IMR-90 (cell line): ENCODE measurements at regions not wholly inside any gene's neighbourhood (a gene's known extent, or its start where the extent isn't known, plus 50 kb on each side); places are given as distances from the start of the nearest gene placed in this dataset.

ENCODE experiments used
- ATAC-seq: fragments of 200-7000 bp; cut with Tn5 transposase; 2 replicates; pipeline ENCODE4 v1.9.1; 2020; ENCODE audit warnings: low read depth, mild to moderate bottlenecking, moderate library complexity
- BruUV-seq: library from RNA; stranded (reverse); fragments of 400-500 nt; replicated peaks from 2 replicates; lab custom pipeline; 2021; lab: Mats Ljungman, UMichigan
- CTCF ChIA-PET: fragments of 300-600 bp; formaldehyde crosslinking; extraction: SDS; loops from one replicate; lab custom pipeline; 2021; ENCODE audit warnings: antibody characterized with exemption; lab: Yijun Ruan, JAX
- POLR2A ChIA-PET: fragments of 300-600 bp; sonication (Branson Sonifier 250); formaldehyde crosslinking; loops from one replicate; lab custom pipeline; 2022; ENCODE audit warnings: antibody characterized with exemption; ENCODE audit not compliant: unreplicated experiment; lab: Charles Lee
- DNase-seq: peaks from one replicate; pipeline ENCODE4 v3.0.0; 2013
- H2AFZ ChIP-seq: replicated peaks from 2 replicates; pipeline ENCODE3; 2013; ENCODE audit warnings: low read length, mild to moderate bottlenecking; ENCODE audit not compliant: poor library complexity
- H2AK5ac ChIP-seq: 2 replicates; pipeline ENCODE4 v1.6.1; 2013; ENCODE audit warnings: low read depth, low read length, inconsistent platforms
- H2AK9ac ChIP-seq: replicated peaks from 2 replicates; pipeline ENCODE3; 2013; ENCODE audit warnings: mild to moderate bottlenecking, low read depth, low read length, moderate library complexity; ENCODE audit not compliant: poor library complexity
- H2BK120ac ChIP-seq: 2 replicates; pipeline ENCODE4 v1.6.1; 2013; ENCODE audit warnings: low read depth, low read length, inconsistent platforms
- H2BK15ac ChIP-seq: 3 replicates; pipeline ENCODE4 v1.6.1; 2013; ENCODE audit warnings: low read depth, low read length, inconsistent platforms
- H2BK20ac ChIP-seq: 2 replicates; pipeline ENCODE4 v1.6.1; 2013; ENCODE audit warnings: low read depth, mild to moderate bottlenecking, inconsistent platforms, low read length, moderate library complexity
- H2BK5ac ChIP-seq: 2 replicates; pipeline ENCODE4 v1.6.1; 2013; ENCODE audit warnings: mild to moderate bottlenecking, low read depth, low read length, inconsistent platforms; ENCODE audit not compliant: poor library complexity, severe bottlenecking
- H3K14ac ChIP-seq: replicated peaks from 2 replicates; pipeline ENCODE4 v1.6.1; 2013; ENCODE audit warnings: low read depth, low read length, inconsistent platforms
- H3K18ac ChIP-seq: 2 replicates; pipeline ENCODE4 v1.6.1; 2013; ENCODE audit warnings: low read depth, low read length, control low read depth
- H3K23ac ChIP-seq: 2 replicates; pipeline ENCODE4 v1.6.1; 2013; ENCODE audit warnings: low read depth, low read length, inconsistent platforms
- H3K27ac ChIP-seq: 2 replicates; pipeline ENCODE4 v1.5.1; 2013; ENCODE audit warnings: mild to moderate bottlenecking, control low read depth, low read length; ENCODE audit not compliant: insufficient read depth
- H3K27me3 ChIP-seq: 2 replicates; pipeline ENCODE4 v1.6.1; 2013; ENCODE audit warnings: low read length; ENCODE audit not compliant: control insufficient read depth, insufficient read depth
- H3K36me3 ChIP-seq: 2 replicates; pipeline ENCODE4 v1.6.1; 2013; ENCODE audit warnings: low read length, mixed read lengths; ENCODE audit not compliant: control insufficient read depth, insufficient read depth
- H3K4ac ChIP-seq: 2 replicates; pipeline ENCODE4 v1.6.1; 2013; ENCODE audit warnings: low read depth, low read length, inconsistent platforms
- H3K4me1 ChIP-seq: 2 replicates; pipeline ENCODE4 v1.6.1; 2013; ENCODE audit warnings: low read length, mixed read lengths; ENCODE audit not compliant: control insufficient read depth, insufficient read depth
- H3K4me2 ChIP-seq: 2 replicates; pipeline ENCODE4 v1.6.1; 2013; ENCODE audit warnings: low read depth, mild to moderate bottlenecking, control low read depth, low read length, moderate library complexity
- H3K4me3 ChIP-seq: 2 replicates; pipeline ENCODE4 v1.5.1; 2013; ENCODE audit warnings: low read depth, mild to moderate bottlenecking, control low read depth, low read length, moderate library complexity; ENCODE audit not compliant: insufficient read depth
- H3K56ac ChIP-seq: 2 replicates; pipeline ENCODE4 v1.6.1; 2013; ENCODE audit warnings: low read length, inconsistent platforms; ENCODE audit not compliant: insufficient read depth; ENCODE audit errors: extremely low read depth
- H3K79me1 ChIP-seq, 2 experiments: 2 replicates each; pipeline ENCODE4 v1.6.1; 2013; ENCODE audit warnings: low read length in 2 of 2, inconsistent platforms in 1 of 2, low read depth in 1 of 2
- H3K9ac ChIP-seq: 2 replicates; pipeline ENCODE4 v1.6.1; 2013; ENCODE audit warnings: low read depth, low read length, control low read depth
- H3K9me1 ChIP-seq: 2 replicates; pipeline ENCODE4 v1.6.1; 2013; ENCODE audit warnings: low read length, inconsistent platforms; ENCODE audit not compliant: insufficient read depth
- H3K9me3 ChIP-seq: 2 replicates; pipeline ENCODE4 v1.6.1; 2013; ENCODE audit warnings: low read length; ENCODE audit not compliant: control insufficient read depth, insufficient read depth
- H4K20me1 ChIP-seq: 2 replicates; pipeline ENCODE4 v1.6.1; 2013; ENCODE audit warnings: low read length, inconsistent platforms; ENCODE audit not compliant: insufficient read depth
- H4K5ac ChIP-seq: 2 replicates; pipeline ENCODE4 v1.6.1; 2013; ENCODE audit warnings: mild to moderate bottlenecking, low read depth, low read length, control low read depth
- H4K8ac ChIP-seq, 2 experiments: 2 replicates each; pipeline ENCODE4 v1.6.1; 2013; ENCODE audit warnings: low read depth in 2 of 2, low read length in 2 of 2, control low read depth in 1 of 2, inconsistent platforms in 1 of 2
- H4K91ac ChIP-seq: 2 replicates; pipeline ENCODE4 v1.6.1; 2013; ENCODE audit warnings: low read depth, low read length, inconsistent platforms; ENCODE audit not compliant: insufficient read depth
- BHLHE40 ChIP-seq: fragments of 150-350 bp; IDR thresholded peaks from 2 replicates; pipeline ENCODE4 v1.6.1; 2016; ENCODE audit warnings: mild to moderate bottlenecking, low read depth, low read length
- CEBPB ChIP-seq: IDR thresholded peaks from 2 replicates; pipeline ENCODE4 v1.6.1; 2012; ENCODE audit warnings: low read depth, low read length, improper control_type of control experiment
- CHD1 ChIP-seq: IDR thresholded peaks from 2 replicates; pipeline ENCODE4 v1.6.1; 2012; ENCODE audit warnings: low read depth, low read length, improper control_type of control experiment
- ELK1 ChIP-seq: fragments of 150-350 bp; IDR thresholded peaks from 2 replicates; pipeline ENCODE4 v1.6.1; 2016; ENCODE audit warnings: low read depth, mild to moderate bottlenecking, low read length, moderate library complexity, borderline replicate concordance
- FOS ChIP-seq: fragments of 150-350 bp; IDR thresholded peaks from 2 replicates; pipeline ENCODE4 v1.6.1; 2016; ENCODE audit warnings: low read depth, low read length
- MAFK ChIP-seq: IDR thresholded peaks from 2 replicates; pipeline ENCODE4 v1.6.1; 2012; ENCODE audit warnings: low read depth, low read length, improper control_type of control experiment
- POLR2A ChIP-seq: IDR thresholded peaks from 2 replicates; pipeline ENCODE4 v1.6.1; 2012; ENCODE audit warnings: mild to moderate bottlenecking, low read depth, low read length
- RAD21 ChIP-seq: IDR thresholded peaks from 2 replicates; pipeline ENCODE4 v1.6.1; 2012; ENCODE audit warnings: low read length, improper control_type of control experiment
- RFX5 ChIP-seq: IDR thresholded peaks from 2 replicates; pipeline ENCODE4 v1.8.0; 2012; ENCODE audit warnings: low read depth, mild to moderate bottlenecking, low read length, moderate library complexity
- SMC3 ChIP-seq: fragments of 150-350 bp; IDR thresholded peaks from 2 replicates; pipeline ENCODE4 v1.6.1; 2016; ENCODE audit warnings: low read depth, mild to moderate bottlenecking, antibody characterized with exemption, low read length, moderate library complexity
- WGBS, 2 experiments: methylation state at CpG; one replicate each; pipeline versions ENCODE4 v1.1.5 to v1.1.7; 2013; ENCODE audit warnings: missing lambda C conversion rate in 2 of 2; ENCODE audit not compliant: insufficient read length in 1 of 2; ENCODE audit errors: extremely low coverage in 2 of 2; 5-methylcytosine and 5-hydroxymethylcytosine counted together
- dilution Hi-C: fragments of 300-500 bp; cut with HindIII; formaldehyde crosslinking; loops from one replicate; pipeline ENCODE4 v1.14.3; 2018; ENCODE audit warnings: low sequenced_read_pairs; ENCODE audit not compliant: unreplicated experiment
- in situ Hi-C: fragments of 300-500 bp; cut with MboI; formaldehyde crosslinking; loops from 3 replicates; pipeline ENCODE4 v1.14.3; 2019; ENCODE audit warnings: low sequenced_read_pairs, inconsistent platforms, mixed read lengths
- intact Hi-C: fragments of 100-400 bp; cut with micrococcal nuclease; formaldehyde crosslinking; loops from 2 replicates; pipeline ENCODE4 v1.10.0; 2022

DNA sequence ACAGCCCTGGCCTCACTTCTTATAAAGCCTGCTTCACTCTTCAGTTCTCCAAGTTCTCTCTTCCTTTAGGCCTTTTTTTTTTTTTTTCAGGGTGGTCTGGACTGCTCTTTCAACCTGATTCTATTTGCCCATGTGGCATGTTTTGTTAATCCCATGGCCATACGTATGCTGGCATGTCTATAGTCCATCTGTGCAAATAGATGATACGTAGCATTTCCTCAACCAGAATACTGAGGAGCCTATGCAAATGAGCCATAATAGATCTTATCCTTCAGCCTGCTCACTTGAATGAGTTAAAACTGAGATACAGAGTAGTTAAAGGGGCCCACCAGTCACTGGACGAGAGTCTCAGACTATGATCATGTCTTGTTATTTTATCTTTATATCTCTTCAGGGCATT is 265.2 kb upstream of the CXCR4 start:
- Histone ChIP-seq H4K5ac (no peak overlapping the region), H2AK9ac (no peak overlapping the region), H3K4me2 (no peak overlapping the region), H3K27me3 (no peaks in the 10 kb centered on the region), H3K36me3 (no peaks in the 10 kb centered on the region), H3K56ac (no peak overlapping the region), H3K14ac (no peak overlapping the region), H4K91ac (no peak overlapping the region), H3K4ac (no peak overlapping the region), H2BK15ac (no peak overlapping the region), H2AFZ (no peak overlapping the region), H3K23ac (no peak overlapping the region), H3K9me3 (no peaks in the 10 kb centered on the region), H2BK5ac (no peak overlapping the region), H3K4me1 (no peaks in the 10 kb centered on the region), H2BK20ac (no peak overlapping the region), H3K18ac (no peak overlapping the region), H4K8ac (no peak overlapping the region), H2BK120ac (no peak overlapping the region), H3K27ac (no peak overlapping the region), H2AK5ac (no peak overlapping the region), H3K79me1 (no peaks in the 10 kb centered on the region), H3K9ac (no peak overlapping the region), H3K9me1 (no peaks in the 10 kb centered on the region), H3K4me3 (no peak overlapping the region), H4K20me1 (no peaks in the 10 kb centered on the region)
- in situ Hi-C loops (loop anchor here (25.0 kb wide), 1 partner anchor 1396 kb away; no protein-coding TSS in a partner anchor), dilution Hi-C loops (no loop called here), intact Hi-C loops (loop anchor here (5.0 kb wide), 1 partner anchor 1396 kb away; no protein-coding TSS in a partner anchor)
- no TSS peak for BruUV-seq
- ChIA-PET CTCF (interaction anchor here (0.6 kb wide), 1 partner anchor 518 kb away, joined by 3 read pairs; no protein-coding TSS in a partner anchor), POLR2A (no interaction called here)
- no peak for ATAC-seq
- TF ChIP-seq RAD21 (no peak), MAFK (no peak), ELK1 (no peak), SMC3 (no peak), FOS (no peak), CEBPB (no peak), CHD1 (no peak), POLR2A (no peak), RFX5 (no peak), BHLHE40 (no peak)
- no peak for DNase-seq
- no CpG with 5 or more reads among the region's 3 CpGs for WGBS, 2 experiments
